ENCODE measurements at regions not wholly inside any gene's neighbourhood (a gene's known extent, or its start where the extent isn't known, plus 50 kb on each side); places are given as distances from the start of the nearest gene placed in this dataset.

GRCh38 chr2:7801212-7801611 lies 880.6 kb upstream of the ID2 start:
- no peak for TF ChIP-seq EZH2phosphoT487 (IDR thresholded peaks at IDR 0.05; ENCODE audit: insufficient read depth, low read depth)
- no peak for TF ChIP-seq EZH2 (IDR thresholded peaks at IDR 0.05; ENCODE audit: insufficient read depth, poor library complexity, severe bottlenecking)

Measured in GM23248 (cell line).